Fibroblast of the aortic adventitia (primary cell): ENCODE measurements at regions not wholly inside any gene's neighbourhood (a gene's known extent, or its start where the extent isn't known, plus 50 kb on each side); places are given as distances from the start of the nearest gene placed in this dataset.
A peak's percentile ranks its signal among the peaks of the same experiment; 100 is the strongest.

ENCODE experiments used
- DNase-seq: peaks from one replicate; pipeline ENCODE4 v3.0.0-alpha.2; 2010; ENCODE audit warnings: low read depth
- H3K4me3 ChIP-seq: 2 replicates; pipeline ENCODE4 v1.5.1; 2011; ENCODE audit warnings: low read depth, mild to moderate bottlenecking, control low read depth, low read length, moderate library complexity
- CTCF ChIP-seq: IDR thresholded peaks from 2 replicates; pipeline ENCODE4 v1.5.1; 2011; ENCODE audit warnings: mild to moderate bottlenecking, low read length, control low read depth, inconsistent platforms; ENCODE audit not compliant: insufficient read depth

- no peak overlapping the region for H3K4me3 ChIP-seq
- DNase-seq = no peak
- no peak for TF ChIP-seq CTCF
Measured at GRCh38 chr2:220348206-220348605, 720.8 kb downstream of the SLC4A3 start.

GRCh38 chr2:220353897-220354296, 726.5 kb downstream of the SLC4A3 start:
- no peak for TF ChIP-seq CTCF
- H3K4me3 ChIP-seq = no peak overlapping the region
- DNase-seq = peak; percentile 31

- DNase-seq = no peak
- no peak overlapping the region for H3K4me3 ChIP-seq
- no peak for TF ChIP-seq CTCF
Measured at GRCh38 chr2:220356076-220356475, 728.6 kb downstream of the SLC4A3 start.

GRCh38 chr2:220365023-220365422, 737.6 kb downstream of the SLC4A3 start:
- no peak overlapping the region for H3K4me3 ChIP-seq
- no peak for TF ChIP-seq CTCF
- DNase-seq = peak; percentile 58

GRCh38 chr2:220366765-220367164, 739.3 kb downstream of the SLC4A3 start:
- TF ChIP-seq CTCF = no peak
- DNase-seq = no peak
- no peak overlapping the region for H3K4me3 ChIP-seq

- no peak for DNase-seq
- no peak overlapping the region for H3K4me3 ChIP-seq
- TF ChIP-seq CTCF = no peak
Measured at GRCh38 chr2:220370764-220371163, 743.3 kb downstream of the SLC4A3 start.

GRCh38 chr2:220371211-220371610, 743.8 kb downstream of the SLC4A3 start:
- no peak overlapping the region for H3K4me3 ChIP-seq
- DNase-seq = no peak
- TF ChIP-seq CTCF = no peak
